IMR-90 (cell line): ENCODE measurements at regions not wholly inside any gene's neighbourhood (a gene's known extent, or its start where the extent isn't known, plus 50 kb on each side); places are given as distances from the start of the nearest gene placed in this dataset.

ENCODE experiments used
- ATAC-seq: fragments of 200-7000 bp; cut with Tn5 transposase; 2 replicates; pipeline ENCODE4 v1.9.1; 2020; ENCODE audit warnings: low read depth, mild to moderate bottlenecking, moderate library complexity
- BruUV-seq: library from RNA; stranded (reverse); fragments of 400-500 nt; replicated peaks from 2 replicates; lab custom pipeline; 2021; lab: Mats Ljungman, UMichigan
- CTCF ChIA-PET: fragments of 300-600 bp; formaldehyde crosslinking; extraction: SDS; loops from one replicate; lab custom pipeline; 2021; ENCODE audit warnings: antibody characterized with exemption; lab: Yijun Ruan, JAX
- POLR2A ChIA-PET: fragments of 300-600 bp; sonication (Branson Sonifier 250); formaldehyde crosslinking; loops from one replicate; lab custom pipeline; 2022; ENCODE audit warnings: antibody characterized with exemption; ENCODE audit not compliant: unreplicated experiment; lab: Charles Lee
- DNase-seq: peaks from one replicate; pipeline ENCODE4 v3.0.0; 2013
- H2AFZ ChIP-seq: replicated peaks from 2 replicates; pipeline ENCODE3; 2013; ENCODE audit warnings: low read length, mild to moderate bottlenecking; ENCODE audit not compliant: poor library complexity
- H2AK5ac ChIP-seq: 2 replicates; pipeline ENCODE4 v1.6.1; 2013; ENCODE audit warnings: low read depth, low read length, inconsistent platforms
- H2AK9ac ChIP-seq: replicated peaks from 2 replicates; pipeline ENCODE3; 2013; ENCODE audit warnings: mild to moderate bottlenecking, low read depth, low read length, moderate library complexity; ENCODE audit not compliant: poor library complexity
- H2BK120ac ChIP-seq: 2 replicates; pipeline ENCODE4 v1.6.1; 2013; ENCODE audit warnings: low read depth, low read length, inconsistent platforms
- H2BK15ac ChIP-seq: 3 replicates; pipeline ENCODE4 v1.6.1; 2013; ENCODE audit warnings: low read depth, low read length, inconsistent platforms
- H2BK20ac ChIP-seq: 2 replicates; pipeline ENCODE4 v1.6.1; 2013; ENCODE audit warnings: low read depth, mild to moderate bottlenecking, inconsistent platforms, low read length, moderate library complexity
- H2BK5ac ChIP-seq: 2 replicates; pipeline ENCODE4 v1.6.1; 2013; ENCODE audit warnings: mild to moderate bottlenecking, low read depth, low read length, inconsistent platforms; ENCODE audit not compliant: poor library complexity, severe bottlenecking
- H3K14ac ChIP-seq: replicated peaks from 2 replicates; pipeline ENCODE4 v1.6.1; 2013; ENCODE audit warnings: low read depth, low read length, inconsistent platforms
- H3K18ac ChIP-seq: 2 replicates; pipeline ENCODE4 v1.6.1; 2013; ENCODE audit warnings: low read depth, low read length, control low read depth
- H3K23ac ChIP-seq: 2 replicates; pipeline ENCODE4 v1.6.1; 2013; ENCODE audit warnings: low read depth, low read length, inconsistent platforms
- H3K27ac ChIP-seq: 2 replicates; pipeline ENCODE4 v1.5.1; 2013; ENCODE audit warnings: mild to moderate bottlenecking, control low read depth, low read length; ENCODE audit not compliant: insufficient read depth
- H3K27me3 ChIP-seq: 2 replicates; pipeline ENCODE4 v1.6.1; 2013; ENCODE audit warnings: low read length; ENCODE audit not compliant: control insufficient read depth, insufficient read depth
- H3K36me3 ChIP-seq: 2 replicates; pipeline ENCODE4 v1.6.1; 2013; ENCODE audit warnings: low read length, mixed read lengths; ENCODE audit not compliant: control insufficient read depth, insufficient read depth
- H3K4ac ChIP-seq: 2 replicates; pipeline ENCODE4 v1.6.1; 2013; ENCODE audit warnings: low read depth, low read length, inconsistent platforms
- H3K4me1 ChIP-seq: 2 replicates; pipeline ENCODE4 v1.6.1; 2013; ENCODE audit warnings: low read length, mixed read lengths; ENCODE audit not compliant: control insufficient read depth, insufficient read depth
- H3K4me2 ChIP-seq: 2 replicates; pipeline ENCODE4 v1.6.1; 2013; ENCODE audit warnings: low read depth, mild to moderate bottlenecking, control low read depth, low read length, moderate library complexity
- H3K4me3 ChIP-seq: 2 replicates; pipeline ENCODE4 v1.5.1; 2013; ENCODE audit warnings: low read depth, mild to moderate bottlenecking, control low read depth, low read length, moderate library complexity; ENCODE audit not compliant: insufficient read depth
- H3K56ac ChIP-seq: 2 replicates; pipeline ENCODE4 v1.6.1; 2013; ENCODE audit warnings: low read length, inconsistent platforms; ENCODE audit not compliant: insufficient read depth; ENCODE audit errors: extremely low read depth
- H3K79me1 ChIP-seq, 2 experiments: 2 replicates each; pipeline ENCODE4 v1.6.1; 2013; ENCODE audit warnings: low read length in 2 of 2, inconsistent platforms in 1 of 2, low read depth in 1 of 2
- H3K9ac ChIP-seq: 2 replicates; pipeline ENCODE4 v1.6.1; 2013; ENCODE audit warnings: low read depth, low read length, control low read depth
- H3K9me1 ChIP-seq: 2 replicates; pipeline ENCODE4 v1.6.1; 2013; ENCODE audit warnings: low read length, inconsistent platforms; ENCODE audit not compliant: insufficient read depth
- H3K9me3 ChIP-seq: 2 replicates; pipeline ENCODE4 v1.6.1; 2013; ENCODE audit warnings: low read length; ENCODE audit not compliant: control insufficient read depth, insufficient read depth
- H4K20me1 ChIP-seq: 2 replicates; pipeline ENCODE4 v1.6.1; 2013; ENCODE audit warnings: low read length, inconsistent platforms; ENCODE audit not compliant: insufficient read depth
- H4K5ac ChIP-seq: 2 replicates; pipeline ENCODE4 v1.6.1; 2013; ENCODE audit warnings: mild to moderate bottlenecking, low read depth, low read length, control low read depth
- H4K8ac ChIP-seq, 2 experiments: 2 replicates each; pipeline ENCODE4 v1.6.1; 2013; ENCODE audit warnings: low read depth in 2 of 2, low read length in 2 of 2, control low read depth in 1 of 2, inconsistent platforms in 1 of 2
- H4K91ac ChIP-seq: 2 replicates; pipeline ENCODE4 v1.6.1; 2013; ENCODE audit warnings: low read depth, low read length, inconsistent platforms; ENCODE audit not compliant: insufficient read depth
- BHLHE40 ChIP-seq: fragments of 150-350 bp; IDR thresholded peaks from 2 replicates; pipeline ENCODE4 v1.6.1; 2016; ENCODE audit warnings: mild to moderate bottlenecking, low read depth, low read length
- CTCF ChIP-seq: conservative IDR thresholded peaks from 2 replicates; pipeline ENCODE4 v1.5.1; 2012; ENCODE audit warnings: mild to moderate bottlenecking, low read depth, low read length, improper control_type of control experiment
- ELK1 ChIP-seq: fragments of 150-350 bp; IDR thresholded peaks from 2 replicates; pipeline ENCODE4 v1.6.1; 2016; ENCODE audit warnings: low read depth, mild to moderate bottlenecking, low read length, moderate library complexity, borderline replicate concordance
- MAFK ChIP-seq: IDR thresholded peaks from 2 replicates; pipeline ENCODE4 v1.6.1; 2012; ENCODE audit warnings: low read depth, low read length, improper control_type of control experiment
- MXI1 ChIP-seq: IDR thresholded peaks from 2 replicates; pipeline ENCODE4 v1.6.1; 2012; ENCODE audit warnings: low read depth, mild to moderate bottlenecking, low read length, moderate library complexity, borderline replicate concordance
- POLR2A ChIP-seq: IDR thresholded peaks from 2 replicates; pipeline ENCODE4 v1.6.1; 2012; ENCODE audit warnings: mild to moderate bottlenecking, low read depth, low read length
- RAD21 ChIP-seq: IDR thresholded peaks from 2 replicates; pipeline ENCODE4 v1.6.1; 2012; ENCODE audit warnings: low read length, improper control_type of control experiment
- RFX5 ChIP-seq: IDR thresholded peaks from 2 replicates; pipeline ENCODE4 v1.8.0; 2012; ENCODE audit warnings: low read depth, mild to moderate bottlenecking, low read length, moderate library complexity
- WGBS, 2 experiments: methylation state at CpG; one replicate each; pipeline versions ENCODE4 v1.1.5 to v1.1.7; 2013; ENCODE audit warnings: missing lambda C conversion rate in 2 of 2; ENCODE audit not compliant: insufficient read length in 1 of 2; ENCODE audit errors: extremely low coverage in 2 of 2; 5-methylcytosine and 5-hydroxymethylcytosine counted together
- dilution Hi-C: fragments of 300-500 bp; cut with HindIII; formaldehyde crosslinking; loops from one replicate; pipeline ENCODE4 v1.14.3; 2018; ENCODE audit warnings: low sequenced_read_pairs; ENCODE audit not compliant: unreplicated experiment
- in situ Hi-C: fragments of 300-500 bp; cut with MboI; formaldehyde crosslinking; loops from 3 replicates; pipeline ENCODE4 v1.14.3; 2019; ENCODE audit warnings: low sequenced_read_pairs, inconsistent platforms, mixed read lengths
- intact Hi-C: fragments of 100-400 bp; cut with micrococcal nuclease; formaldehyde crosslinking; loops from 2 replicates; pipeline ENCODE4 v1.10.0; 2022

- no peak overlapping the region for H2AFZ ChIP-seq
- BruUV-seq, result no TSS peak
- no peak overlapping the region for H2BK20ac ChIP-seq
- H3K9ac ChIP-seq, result no peak overlapping the region
- no peak overlapping the region for H3K27ac ChIP-seq
- in situ Hi-C loops (no loop called here), intact Hi-C loops (no loop called here), dilution Hi-C loops (no loop called here)
- POLR2A ChIA-PET, result no interaction called here
- no peaks in the 10 kb centered on the region for H4K20me1 ChIP-seq
- H3K14ac ChIP-seq, result no peak overlapping the region
- H2BK15ac ChIP-seq, result no peak overlapping the region
- H3K18ac ChIP-seq, result no peak overlapping the region
- H3K23ac ChIP-seq, result no peak overlapping the region
- H2BK5ac ChIP-seq, result no peak overlapping the region
- H2BK120ac ChIP-seq, result no peak overlapping the region
- no peaks in the 10 kb centered on the region for H3K36me3 ChIP-seq
- CTCF ChIA-PET, result no interaction called here
- H2AK9ac ChIP-seq, result no peak overlapping the region
- no peak overlapping the region for H4K91ac ChIP-seq
- H3K9me3 ChIP-seq, result no peaks in the 10 kb centered on the region
- no peak overlapping the region for H3K56ac ChIP-seq
- no peak overlapping the region for H3K4ac ChIP-seq
- ATAC-seq (peak; percentile 54; the same call in 1 of the 2 replicates), DNase-seq (peak; percentile 74)
- no peak overlapping the region for H4K8ac ChIP-seq
- no peak overlapping the region for H2AK5ac ChIP-seq
- H4K5ac ChIP-seq, result no peak overlapping the region
- peaks cover 2% of the 10 kb centered on the region for H3K4me1 ChIP-seq
- no peaks in the 10 kb centered on the region for H3K79me1 ChIP-seq
- no peaks in the 10 kb centered on the region for H3K9me1 ChIP-seq
- H3K4me3 ChIP-seq, result no peak overlapping the region
- no peak for TF ChIP-seq CTCF
- no peak for TF ChIP-seq ELK1
- no peak for TF ChIP-seq RFX5
- TF ChIP-seq POLR2A, result no peak
- TF ChIP-seq BHLHE40, result no peak
- TF ChIP-seq RAD21, result no peak
- TF ChIP-seq MAFK, result no peak
- no peak for TF ChIP-seq MXI1
- no peaks in the 10 kb centered on the region for H3K27me3 ChIP-seq
- WGBS, 2 experiments, result no CpG with 5 or more reads among the region's 4 CpGs
- no peak overlapping the region for H3K4me2 ChIP-seq
Observed at GRCh38 chr7:17185690-17186070, 112.8 kb upstream of the AHR start.
